Type B pancreatic cell (in vitro differentiated cells): ENCODE measurements at regions not wholly inside any gene's neighbourhood (a gene's known extent, or its start where the extent isn't known, plus 50 kb on each side); places are given as distances from the start of the nearest gene placed in this dataset.

Experiments used
- DNase-seq: peaks from one replicate; pipeline ENCODE4 v3.0.0; 2021; ENCODE audit warnings: mixed read lengths; ENCODE audit not compliant: unreplicated experiment; ENCODE audit errors: extremely low spot score
- H3K27ac Mint-ChIP-seq: 2 replicates; pipeline ENCODE4 v1.8.0; 2021; ENCODE audit warnings: mild to moderate bottlenecking, mixed read lengths
- H3K27me3 Mint-ChIP-seq: 2 replicates; pipeline ENCODE4 v1.8.0; 2021; ENCODE audit warnings: mixed read lengths
- H3K36me3 Mint-ChIP-seq: 2 replicates; pipeline ENCODE4 v1.8.0; 2021; ENCODE audit warnings: mixed read lengths
- H3K4me1 Mint-ChIP-seq: one replicate; pipeline ENCODE4 v1.8.0; 2021; ENCODE audit warnings: mixed read lengths; ENCODE audit not compliant: unreplicated experiment
- H3K4me3 Mint-ChIP-seq: 2 replicates; pipeline ENCODE4 v1.8.0; 2021; ENCODE audit warnings: mild to moderate bottlenecking, mixed read lengths
- H3K9me3 Mint-ChIP-seq: 2 replicates; pipeline ENCODE4 v1.8.0; 2021; ENCODE audit warnings: mixed read lengths
- CTCF ChIP-seq: fragments of 200-600 bp; sonication (generic); conservative IDR thresholded peaks from 2 replicates; pipeline ENCODE4 v1.5.0; 2021; ENCODE audit warnings: antibody characterized with exemption, mild to moderate bottlenecking

GRCh38 chrX:17292111-17292527, 82.9 kb upstream of the NHS start:
- peaks cover 8% of the 10 kb centered on the region for H3K9me3 Mint-ChIP-seq
- no peaks in the 10 kb centered on the region for H3K27me3 Mint-ChIP-seq
- no peak overlapping the region for H3K27ac Mint-ChIP-seq
- no peak for TF ChIP-seq CTCF
- no peak overlapping the region for H3K4me3 Mint-ChIP-seq
- peaks cover 9% of the 10 kb centered on the region for H3K4me1 Mint-ChIP-seq
- H3K36me3 Mint-ChIP-seq = no peaks in the 10 kb centered on the region
- no peak for DNase-seq

- Mint-ChIP-seq H3K9me3 (peaks cover 5% of the 10 kb centered on the region), H3K27ac (no peak overlapping the region), H3K4me1 (peaks cover 18% of the 10 kb centered on the region), H3K4me3 (no peak overlapping the region), H3K36me3 (no peaks in the 10 kb centered on the region), H3K27me3 (no peaks in the 10 kb centered on the region)
- TF ChIP-seq CTCF = no peak
- DNase-seq = no peak
These were observed 80.4 kb upstream of the NHS start for GRCh38 chrX:17294561-17294960.

GRCh38 chrX:17295791-17296190, 79.2 kb upstream of the NHS start:
- no peak for TF ChIP-seq CTCF
- Mint-ChIP-seq H3K4me1 (peaks cover 18% of the 10 kb centered on the region), H3K27me3 (no peaks in the 10 kb centered on the region), H3K9me3 (no peaks in the 10 kb centered on the region), H3K36me3 (no peaks in the 10 kb centered on the region), H3K27ac (no peak overlapping the region), H3K4me3 (no peak overlapping the region)
- no peak for DNase-seq

GRCh38 chrX:17298564-17298963, 76.4 kb upstream of the NHS start:
- Mint-ChIP-seq H3K36me3 (no peaks in the 10 kb centered on the region), H3K4me3 (no peak overlapping the region), H3K27ac (no peak overlapping the region), H3K9me3 (peaks cover 4% of the 10 kb centered on the region), H3K27me3 (peaks cover 3% of the 10 kb centered on the region), H3K4me1 (peaks cover 9% of the 10 kb centered on the region)
- no peak for DNase-seq
- TF ChIP-seq CTCF = no peak

- DNase-seq = no peak
- Mint-ChIP-seq H3K27ac (no peak overlapping the region), H3K27me3 (peaks cover 3% of the 10 kb centered on the region), H3K4me1 (peaks cover 9% of the 10 kb centered on the region), H3K36me3 (no peaks in the 10 kb centered on the region), H3K9me3 (peaks cover 5% of the 10 kb centered on the region), H3K4me3 (no peak overlapping the region)
- TF ChIP-seq CTCF = no peak
These were observed 75.8 kb upstream of the NHS start for GRCh38 chrX:17299206-17299605.

GRCh38 chrX:17323397-17323796, 51.6 kb upstream of the NHS start:
- no peak overlapping the region for H3K27ac Mint-ChIP-seq
- H3K4me1 Mint-ChIP-seq = no peaks in the 10 kb centered on the region
- H3K27me3 Mint-ChIP-seq = no peaks in the 10 kb centered on the region
- TF ChIP-seq CTCF = no peak
- no peaks in the 10 kb centered on the region for H3K36me3 Mint-ChIP-seq
- H3K4me3 Mint-ChIP-seq = no peak overlapping the region
- no peaks in the 10 kb centered on the region for H3K9me3 Mint-ChIP-seq
- no peak for DNase-seq
